ENCODE measurements at regions not wholly inside any gene's neighbourhood (a gene's known extent, or its start where the extent isn't known, plus 50 kb on each side); places are given as distances from the start of the nearest gene placed in this dataset.

GRCh38 chr2:144140891-144141290, 379.0 kb downstream of the ZEB2 start:
- TF ChIP-seq CTCF (IDR thresholded peaks at IDR 0.05) (no peak), EZH2 (IDR thresholded peaks at IDR 0.05; ENCODE audit: borderline replicate concordance, insufficient read depth, low read depth, low read length, poor library complexity, severe bottlenecking) (no peak)
